Lung microvascular endothelial cell (primary cell): ENCODE measurements at regions not wholly inside any gene's neighbourhood (a gene's known extent, or its start where the extent isn't known, plus 50 kb on each side); places are given as distances from the start of the nearest gene placed in this dataset.

ENCODE experiments used
- DNase-seq, 2 donors: peaks; one replicate each; pipeline versions ENCODE4 v3.0.0 to v3.0.0-alpha.2; 2010; ENCODE audit warnings: low read depth in 2 of 2

GRCh38 chr13:87872813-87873212 lies 201.6 kb downstream of the SLITRK5 start:
- DNase-seq: no peak

- no peak for DNase-seq
Measured at GRCh38 chr13:87877477-87877876, 206.3 kb downstream of the SLITRK5 start.

- DNase-seq: no peak
Measured at GRCh38 chr13:87878706-87879105, 207.5 kb downstream of the SLITRK5 start.

GRCh38 chr13:87884884-87885283 lies 213.7 kb downstream of the SLITRK5 start:
- no peak for DNase-seq

- no peak for DNase-seq
Measured at GRCh38 chr13:87887459-87888123, 216.4 kb downstream of the SLITRK5 start.

- no peak for DNase-seq
Measured at GRCh38 chr13:87889254-87889653, 218.1 kb downstream of the SLITRK5 start.

- DNase-seq: no peak
Measured at GRCh38 chr13:87893186-87893585, 222.0 kb downstream of the SLITRK5 start.

GRCh38 chr13:87894059-87894458 lies 222.9 kb downstream of the SLITRK5 start:
- DNase-seq: no peak

GRCh38 chr13:87903553-87903952 lies 232.4 kb downstream of the SLITRK5 start:
- DNase-seq: no peak

GRCh38 chr13:87906411-87906810 lies 235.2 kb downstream of the SLITRK5 start:
- no peak for DNase-seq

GRCh38 chr13:87907202-87907601 lies 236.0 kb downstream of the SLITRK5 start:
- no peak for DNase-seq

- DNase-seq: no peak
Measured at GRCh38 chr13:87919956-87920355, 248.8 kb downstream of the SLITRK5 start.

- DNase-seq: no peak
Measured at GRCh38 chr13:87923753-87924152, 252.6 kb downstream of the SLITRK5 start.

GRCh38 chr13:87925006-87925405 lies 253.8 kb downstream of the SLITRK5 start:
- DNase-seq: no peak

GRCh38 chr13:87940776-87941175 lies 269.6 kb downstream of the SLITRK5 start:
- no peak for DNase-seq

- no peak for DNase-seq
Measured at GRCh38 chr13:87941226-87941625, 270.1 kb downstream of the SLITRK5 start.

- no peak for DNase-seq
Measured at GRCh38 chr13:87942205-87942604, 271.0 kb downstream of the SLITRK5 start.

- DNase-seq: no peak
Measured at GRCh38 chr13:87944038-87944437, 272.9 kb downstream of the SLITRK5 start.

GRCh38 chr13:87952377-87952776 lies 281.2 kb downstream of the SLITRK5 start:
- DNase-seq: no peak

GRCh38 chr13:87953381-87953780 lies 282.2 kb downstream of the SLITRK5 start:
- no peak for DNase-seq

- DNase-seq: no peak
Measured at GRCh38 chr13:87954091-87954490, 282.9 kb downstream of the SLITRK5 start.

GRCh38 chr13:87961546-87961945 lies 290.4 kb downstream of the SLITRK5 start:
- no peak for DNase-seq

GRCh38 chr13:87972568-87972967 lies 301.4 kb downstream of the SLITRK5 start:
- DNase-seq: no peak

GRCh38 chr13:87975035-87975434 lies 303.9 kb downstream of the SLITRK5 start:
- DNase-seq: no peak
